Endothelial cell of umbilical vein (primary cell): ENCODE measurements at regions not wholly inside any gene's neighbourhood (a gene's known extent, or its start where the extent isn't known, plus 50 kb on each side); places are given as distances from the start of the nearest gene placed in this dataset.

Experiments used
- BruUV-seq: library from RNA; stranded (reverse); fragments of 400-500 nt; replicated peaks from 2 replicates; lab custom pipeline; 2021; lab: Mats Ljungman, UMichigan
- CTCF ChIA-PET: fragments of 300-600, 350-600 bp; sonication (Branson Sonifier 250); formaldehyde crosslinking; loops from one replicate; lab custom pipeline; 2021; ENCODE audit warnings: antibody characterized with exemption, inconsistent platforms; lab: Charles Lee
- POLR2A ChIA-PET: fragments of 300-600, 350-600 bp; sonication (Branson Sonifier 250); formaldehyde crosslinking; loops from one replicate; lab custom pipeline; 2021; ENCODE audit warnings: antibody characterized with exemption, inconsistent platforms; lab: Charles Lee
- DNase-seq: peaks from one replicate; pipeline ENCODE4 v3.0.0-alpha.2; 2011; ENCODE audit warnings: low read depth, low spot score
- FAIRE-seq: peaks from 2 replicates; lab custom pipeline; 2011; peaks lifted over from hg19 to GRCh38; lab: Jason Lieb, UNC
- H2AFZ ChIP-seq: 2 replicates; pipeline ENCODE4 v1.6.0; 2012; ENCODE audit warnings: low read depth, low read length, control low read depth, inconsistent platforms
- H3K27ac ChIP-seq: 2 replicates; pipeline ENCODE4 v1.5.1; 2011; ENCODE audit warnings: low read depth, mild to moderate bottlenecking, control low read depth, low read length, moderate library complexity; ENCODE audit not compliant: insufficient read depth
- H3K27me3 ChIP-seq, 2 experiments: 2 replicates each; pipeline versions ENCODE4 v1.6.0 to v1.6.1; 2011; ENCODE audit warnings: low read length in 2 of 2, mixed read lengths in 1 of 2; ENCODE audit not compliant: control insufficient read depth in 2 of 2, insufficient read depth in 2 of 2
- H3K36me3 ChIP-seq, 2 experiments: 2 replicates in 1 of 2; 3 replicates in 1 of 2; pipeline ENCODE4 v1.5.1; 2011; ENCODE audit warnings: low read length in 2 of 2, mild to moderate bottlenecking in 1 of 2, moderate library complexity in 1 of 2; ENCODE audit not compliant: control insufficient read depth in 2 of 2, insufficient read depth in 2 of 2; ENCODE audit errors: extremely low read depth in 1 of 2
- H3K4me1 ChIP-seq: 3 replicates; pipeline ENCODE4 v1.5.1; 2011; ENCODE audit warnings: mild to moderate bottlenecking, low read length; ENCODE audit not compliant: control insufficient read depth, insufficient read depth; ENCODE audit errors: extremely low read depth
- H3K4me2 ChIP-seq: 2 replicates; pipeline ENCODE4 v1.6.1; 2011; ENCODE audit warnings: low read length, control low read depth, mixed read lengths; ENCODE audit not compliant: insufficient read depth
- H3K4me3 ChIP-seq, 3 experiments: fragments of 200-600 bp in 1 of 3; sonication (generic), shearing (Covaris generic) in 1 of 3; replicated peaks in 1 of 3; 2 replicates each; pipeline ENCODE4 v1.5.1; 2011 to 2016; ENCODE audit warnings: control low read depth in 3 of 3, low read length in 3 of 3, mild to moderate bottlenecking in 2 of 3, inconsistent platforms in 1 of 3, low read depth in 1 of 3, moderate library complexity in 1 of 3; ENCODE audit not compliant: insufficient read depth in 1 of 3
- H3K79me2 ChIP-seq: 2 replicates; pipeline ENCODE4 v1.6.0; 2012; ENCODE audit warnings: low read length, inconsistent platforms; ENCODE audit not compliant: control insufficient read depth, insufficient read depth
- H3K9ac ChIP-seq: replicated peaks from 2 replicates; pipeline ENCODE3; 2011; ENCODE audit warnings: low read length, control low read depth; ENCODE audit not compliant: insufficient read depth; ENCODE audit errors: extremely low read depth
- H3K9me1 ChIP-seq: replicated peaks from 3 replicates; pipeline ENCODE4 v1.6.0; 2011; ENCODE audit warnings: mild to moderate bottlenecking, low read length; ENCODE audit not compliant: control insufficient read depth, insufficient read depth; ENCODE audit errors: extremely low read depth
- H3K9me3 ChIP-seq: replicated peaks from 2 replicates; pipeline ENCODE4 v1.5.1; 2012; ENCODE audit warnings: low read length, inconsistent platforms; ENCODE audit not compliant: control insufficient read depth, insufficient read depth
- H4K20me1 ChIP-seq: replicated peaks from 2 replicates; pipeline ENCODE3; 2011; ENCODE audit warnings: mild to moderate bottlenecking, low read length; ENCODE audit not compliant: control insufficient read depth, insufficient read depth; ENCODE audit errors: extremely low read depth
- EZH2 ChIP-seq: IDR thresholded peaks from 2 replicates; pipeline ENCODE4 v1.6.1; 2012; ENCODE audit warnings: borderline replicate concordance, low read depth, mild to moderate bottlenecking, moderate library complexity, low read length, inconsistent platforms; ENCODE audit not compliant: severe bottlenecking
- FOS ChIP-seq: IDR thresholded peaks from 2 replicates; pipeline ENCODE4 v1.6.1; 2011; ENCODE audit warnings: mild to moderate bottlenecking, low read length, moderate library complexity, borderline replicate concordance; ENCODE audit not compliant: insufficient read depth
- GATA2 ChIP-seq: IDR thresholded peaks from 2 replicates; pipeline ENCODE4 v1.7.0; 2011; ENCODE audit warnings: low read depth, mild to moderate bottlenecking, moderate library complexity, mixed read lengths, low read length; ENCODE audit not compliant: insufficient read length, insufficient read depth
- JUN ChIP-seq: IDR thresholded peaks from 2 replicates; pipeline ENCODE4 v1.6.1; 2011; ENCODE audit warnings: borderline replicate concordance, low read depth; ENCODE audit not compliant: insufficient read length, insufficient read depth
- MYC ChIP-seq: IDR thresholded peaks from one replicate; pipeline ENCODE4 v1.6.1; 2011; ENCODE audit warnings: mild to moderate bottlenecking, low read depth, low read length
- POLR2A ChIP-seq: IDR thresholded peaks from 2 replicates; pipeline ENCODE4 v1.6.1; 2012; ENCODE audit warnings: low read depth, mild to moderate bottlenecking, control low read depth, low read length
- POLR2AphosphoS5 ChIP-seq: IDR thresholded peaks from 2 replicates; pipeline ENCODE4 v1.6.1; 2012; ENCODE audit warnings: low read depth, mild to moderate bottlenecking, control low read depth, low read length, moderate library complexity; ENCODE audit not compliant: insufficient read depth
- dilution Hi-C: fragments of 300-500 bp; cut with MboI; formaldehyde crosslinking; loops from one replicate; pipeline ENCODE4 v1.15.0; 2019; ENCODE audit warnings: low sequenced_read_pairs; ENCODE audit not compliant: extremely low pct_ligation_motif_present
- intact Hi-C: fragments of 100-400 bp; cut with micrococcal nuclease; formaldehyde crosslinking; loops from one replicate; pipeline ENCODE4 v1.10.0; 2022
- TF ChIP-seq, protein P1 (sequence below): IDR thresholded peaks from 2 replicates; pipeline ENCODE4 v1.6.1; 2011; ENCODE audit not compliant: insufficient read depth, insufficient read length
- TF ChIP-seq, protein P2 (sequence below), 2 donors: IDR thresholded peaks; 1 replicate in 1 of 2; 2 replicates in 1 of 2; pipeline ENCODE4 v1.5.1; 2011; ENCODE audit warnings: low read length in 2 of 2, mild to moderate bottlenecking in 2 of 2, moderate library complexity in 2 of 2, control low read depth in 1 of 2, inconsistent platforms in 1 of 2, low read depth in 1 of 2; ENCODE audit not compliant: insufficient read depth in 1 of 2; ENCODE audit errors: extremely low read depth in 1 of 2

DNA sequence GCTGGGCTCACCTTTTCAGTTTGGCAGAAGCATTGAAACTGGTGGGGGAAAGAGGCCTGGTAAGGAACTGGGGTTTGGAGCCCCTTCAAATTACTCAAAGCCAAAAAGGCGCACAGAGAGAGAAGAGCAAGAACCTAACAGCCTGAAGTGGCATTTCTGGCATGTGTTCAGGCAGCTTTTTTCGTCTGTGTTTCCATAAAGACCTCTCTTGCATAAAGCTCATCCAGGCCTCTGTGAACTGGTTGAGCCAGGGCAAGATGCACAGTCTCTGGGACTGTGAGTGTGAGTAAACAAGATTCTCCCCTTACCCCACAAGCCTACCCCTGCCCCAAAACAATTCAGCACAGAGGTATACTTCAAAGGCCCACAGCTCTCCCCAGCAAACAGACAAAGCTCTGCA, 167.8 kb downstream of the QRSL1 start:
- no peak for FAIRE-seq
- Histone ChIP-seq H3K4me1 (no peaks in the 10 kb centered on the region), H3K4me2 (no peak overlapping the region), H3K27ac (no peak overlapping the region), H3K9me1 (no peaks in the 10 kb centered on the region), H3K9ac (no peak overlapping the region), H2AFZ (no peak overlapping the region), H3K9me3 (no peaks in the 10 kb centered on the region), H3K4me3 (no peak overlapping the region), H4K20me1 (no peaks in the 10 kb centered on the region), H3K36me3 (no peaks in the 10 kb centered on the region), H3K27me3 (peaks cover 0 to 1% of the 10 kb centered on the region in 2 experiments), H3K79me2 (no peaks in the 10 kb centered on the region)
- dilution Hi-C loops = no loop called here
- no TSS peak for BruUV-seq
- POLR2A ChIA-PET = no interaction called here
- intact Hi-C loops = no loop called here
- TF ChIP-seq, protein P1, sequence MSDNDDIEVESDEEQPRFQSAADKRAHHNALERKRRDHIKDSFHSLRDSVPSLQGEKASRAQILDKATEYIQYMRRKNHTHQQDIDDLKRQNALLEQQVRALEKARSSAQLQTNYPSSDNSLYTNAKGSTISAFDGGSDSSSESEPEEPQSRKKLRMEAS = no peak
- TF ChIP-seq POLR2A (no peak), FOS (no peak), POLR2AphosphoS5 (no peak)
- CTCF ChIA-PET = no interaction called here
- no peak for DNase-seq

- no TSS peak for BruUV-seq
- Histone ChIP-seq H3K4me3 (no peak overlapping the region), H3K36me3 (no peaks in the 10 kb centered on the region), H2AFZ (no peak overlapping the region), H3K27ac (no peak overlapping the region), H3K9ac (no peak overlapping the region), H3K4me1 (no peaks in the 10 kb centered on the region), H3K9me1 (no peaks in the 10 kb centered on the region), H3K27me3 (peaks cover 0 to 1% of the 10 kb centered on the region in 2 experiments), H3K4me2 (no peak overlapping the region), H3K79me2 (no peaks in the 10 kb centered on the region), H4K20me1 (no peaks in the 10 kb centered on the region), H3K9me3 (no peaks in the 10 kb centered on the region)
- dilution Hi-C loops (no loop called here), intact Hi-C loops (no loop called here)
- ChIA-PET CTCF (no interaction called here), POLR2A (no interaction called here)
- TF ChIP-seq POLR2AphosphoS5 = no peak
- TF ChIP-seq FOS = no peak
- no peak for TF ChIP-seq GATA2
- TF ChIP-seq POLR2A = no peak
- TF ChIP-seq, protein P2, sequence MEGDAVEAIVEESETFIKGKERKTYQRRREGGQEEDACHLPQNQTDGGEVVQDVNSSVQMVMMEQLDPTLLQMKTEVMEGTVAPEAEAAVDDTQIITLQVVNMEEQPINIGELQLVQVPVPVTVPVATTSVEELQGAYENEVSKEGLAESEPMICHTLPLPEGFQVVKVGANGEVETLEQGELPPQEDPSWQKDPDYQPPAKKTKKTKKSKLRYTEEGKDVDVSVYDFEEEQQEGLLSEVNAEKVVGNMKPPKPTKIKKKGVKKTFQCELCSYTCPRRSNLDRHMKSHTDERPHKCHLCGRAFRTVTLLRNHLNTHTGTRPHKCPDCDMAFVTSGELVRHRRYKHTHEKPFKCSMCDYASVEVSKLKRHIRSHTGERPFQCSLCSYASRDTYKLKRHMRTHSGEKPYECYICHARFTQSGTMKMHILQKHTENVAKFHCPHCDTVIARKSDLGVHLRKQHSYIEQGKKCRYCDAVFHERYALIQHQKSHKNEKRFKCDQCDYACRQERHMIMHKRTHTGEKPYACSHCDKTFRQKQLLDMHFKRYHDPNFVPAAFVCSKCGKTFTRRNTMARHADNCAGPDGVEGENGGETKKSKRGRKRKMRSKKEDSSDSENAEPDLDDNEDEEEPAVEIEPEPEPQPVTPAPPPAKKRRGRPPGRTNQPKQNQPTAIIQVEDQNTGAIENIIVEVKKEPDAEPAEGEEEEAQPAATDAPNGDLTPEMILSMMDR (IDR thresholded peaks at IDR 0.05; ENCODE audit: extremely low read depth in 1 of 2, insufficient read depth in 1 of 2, low read depth in 1 of 2, low read length in 2 of 2) = no peak
- no peak for TF ChIP-seq JUN
- no peak for TF ChIP-seq EZH2
- TF ChIP-seq, protein P1 = no peak
- TF ChIP-seq MYC = no peak
- FAIRE-seq = no peak
- no peak for DNase-seq
Observed at GRCh38 chr6:106796781-106797180, 167.4 kb downstream of the QRSL1 start.
